ENCODE measurements at regions not wholly inside any gene's neighbourhood (a gene's known extent, or its start where the extent isn't known, plus 50 kb on each side); places are given as distances from the start of the nearest gene placed in this dataset.

GRCh38 chr5:35325836-35326235 lies 95.5 kb upstream of the PRLR start:
- WGBS, result 73% methylated on average over 3 of the region's 3 CpGs
- Histone ChIP-seq H3K27ac (ENCODE audit: low read depth) (no peak overlapping the region), H3K4me1 (ENCODE audit: insufficient read depth) (no peaks in the 10 kb centered on the region), H3K4me3 (ENCODE audit: low read depth, low read length) (no peak overlapping the region), H3K36me3 (ENCODE audit: insufficient read depth) (no peaks in the 10 kb centered on the region)
- DNase-seq (ENCODE audit: extremely low spot score), result no peak

GRCh38 chr5:35324679-35325078 lies 94.4 kb upstream of the PRLR start:
- 95% methylated on average over 6 of the region's 6 CpGs for WGBS
- no peaks in the 10 kb centered on the region for H3K4me1 ChIP-seq (ENCODE audit: insufficient read depth)

GRCh38 chr5:35324201-35324600 lies 93.9 kb upstream of the PRLR start:
- DNase-seq (ENCODE audit: extremely low spot score), result no peak
- H3K4me1 ChIP-seq (ENCODE audit: insufficient read depth), result peaks cover 1% of the 10 kb centered on the region
- H3K36me3 ChIP-seq (ENCODE audit: insufficient read depth), result no peaks in the 10 kb centered on the region
- H3K4me3 ChIP-seq (ENCODE audit: low read depth, low read length), result no peak overlapping the region
- WGBS, result 88% methylated on average over 4 of the region's 4 CpGs
- H3K27ac ChIP-seq (ENCODE audit: low read depth), result no peak overlapping the region

More at GRCh38 chr5:35324679-35325078, 94.4 kb upstream of the PRLR start:
- no peak for DNase-seq (ENCODE audit: extremely low spot score)
- H3K27ac ChIP-seq (ENCODE audit: low read depth), result no peak overlapping the region
- H3K4me3 ChIP-seq (ENCODE audit: low read depth, low read length), result no peak overlapping the region
- H3K36me3 ChIP-seq (ENCODE audit: insufficient read depth), result no peaks in the 10 kb centered on the region

GRCh38 chr5:35320029-35320428 lies 89.7 kb upstream of the PRLR start:
- H3K4me1 ChIP-seq (ENCODE audit: insufficient read depth), result peaks cover 1% of the 10 kb centered on the region
- H3K4me3 ChIP-seq (ENCODE audit: low read depth, low read length), result no peak overlapping the region
- no peaks in the 10 kb centered on the region for H3K36me3 ChIP-seq (ENCODE audit: insufficient read depth)
- DNase-seq (ENCODE audit: extremely low spot score), result no peak
- 78% methylated on average over 3 of the region's 3 CpGs for WGBS
- H3K27ac ChIP-seq (ENCODE audit: low read depth), result no peak overlapping the region

- WGBS, result 57% methylated on average over 4 of the region's 4 CpGs
- Histone ChIP-seq H3K36me3 (ENCODE audit: insufficient read depth) (no peaks in the 10 kb centered on the region), H3K4me3 (ENCODE audit: low read depth, low read length) (no peak overlapping the region), H3K4me1 (ENCODE audit: insufficient read depth) (peaks cover 1% of the 10 kb centered on the region), H3K27ac (ENCODE audit: low read depth) (no peak overlapping the region)
- DNase-seq (ENCODE audit: extremely low spot score), result no peak
Measured at GRCh38 chr5:35319333-35320002, 89.2 kb upstream of the PRLR start.

- H3K4me3 ChIP-seq (ENCODE audit: low read depth, low read length), result no peak overlapping the region
- DNase-seq (ENCODE audit: extremely low spot score), result no peak
- 91% methylated on average over 2 of the region's 2 CpGs for WGBS
- no peaks in the 10 kb centered on the region for H3K36me3 ChIP-seq (ENCODE audit: insufficient read depth)
- peaks cover 1% of the 10 kb centered on the region for H3K4me1 ChIP-seq (ENCODE audit: insufficient read depth)
- no peak overlapping the region for H3K27ac ChIP-seq (ENCODE audit: low read depth)
Measured at GRCh38 chr5:35317586-35317985, 87.3 kb upstream of the PRLR start.

- 91% methylated on average over 4 of the region's 4 CpGs for WGBS
- Histone ChIP-seq H3K36me3 (ENCODE audit: insufficient read depth) (no peaks in the 10 kb centered on the region), H3K4me3 (ENCODE audit: low read depth, low read length) (no peak overlapping the region), H3K4me1 (ENCODE audit: insufficient read depth) (peaks cover 1% of the 10 kb centered on the region), H3K27ac (ENCODE audit: low read depth) (no peak overlapping the region)
- no peak for DNase-seq (ENCODE audit: extremely low spot score)
Measured at GRCh38 chr5:35316611-35317274, 86.5 kb upstream of the PRLR start.

- Histone ChIP-seq H3K4me1 (ENCODE audit: insufficient read depth) (no peaks in the 10 kb centered on the region), H3K4me3 (ENCODE audit: low read depth, low read length) (no peak overlapping the region), H3K27ac (ENCODE audit: low read depth) (no peak overlapping the region), H3K36me3 (ENCODE audit: insufficient read depth) (no peaks in the 10 kb centered on the region)
- DNase-seq (ENCODE audit: extremely low spot score), result no peak
- 18% methylated on average over 2 of the region's 2 CpGs for WGBS
Measured at GRCh38 chr5:35313291-35313690, 83.0 kb upstream of the PRLR start.

- 89% methylated on average over 1 of the region's 1 CpG for WGBS
- no peaks in the 10 kb centered on the region for H3K36me3 ChIP-seq (ENCODE audit: insufficient read depth)
- no peak for DNase-seq (ENCODE audit: extremely low spot score)
- H3K27ac ChIP-seq (ENCODE audit: low read depth), result no peak overlapping the region
- H3K4me1 ChIP-seq (ENCODE audit: insufficient read depth), result no peaks in the 10 kb centered on the region
- no peak overlapping the region for H3K4me3 ChIP-seq (ENCODE audit: low read depth, low read length)
Measured at GRCh38 chr5:35312267-35312666, 82.0 kb upstream of the PRLR start.

GRCh38 chr5:35309365-35310130 lies 79.3 kb upstream of the PRLR start:
- Histone ChIP-seq H3K4me3 (ENCODE audit: low read depth, low read length) (no peak overlapping the region), H3K36me3 (ENCODE audit: insufficient read depth) (no peaks in the 10 kb centered on the region), H3K27ac (ENCODE audit: low read depth) (no peak overlapping the region), H3K4me1 (ENCODE audit: insufficient read depth) (no peaks in the 10 kb centered on the region)
- DNase-seq (ENCODE audit: extremely low spot score), result no peak
- 71% methylated on average over 7 of the region's 7 CpGs for WGBS

GRCh38 chr5:35308421-35308820 lies 78.1 kb upstream of the PRLR start:
- Histone ChIP-seq H3K27ac (ENCODE audit: low read depth) (no peak overlapping the region), H3K36me3 (ENCODE audit: insufficient read depth) (no peaks in the 10 kb centered on the region), H3K4me3 (ENCODE audit: low read depth, low read length) (no peak overlapping the region), H3K4me1 (ENCODE audit: insufficient read depth) (no peaks in the 10 kb centered on the region)
- 56% methylated on average over 2 of the region's 2 CpGs for WGBS
- DNase-seq (ENCODE audit: extremely low spot score), result no peak

GRCh38 chr5:35306716-35307365 lies 76.6 kb upstream of the PRLR start:
- Histone ChIP-seq H3K36me3 (ENCODE audit: insufficient read depth) (no peaks in the 10 kb centered on the region), H3K4me1 (ENCODE audit: insufficient read depth) (no peaks in the 10 kb centered on the region), H3K4me3 (ENCODE audit: low read depth, low read length) (no peak overlapping the region), H3K27ac (ENCODE audit: low read depth) (no peak overlapping the region)
- DNase-seq (ENCODE audit: extremely low spot score), result no peak
- 84% methylated on average over 1 of the region's 1 CpG for WGBS

GRCh38 chr5:35305336-35306020 lies 75.2 kb upstream of the PRLR start:
- no peaks in the 10 kb centered on the region for H3K4me1 ChIP-seq (ENCODE audit: insufficient read depth)

More at GRCh38 chr5:35305336-35306020, 75.2 kb upstream of the PRLR start:
- no peak overlapping the region for H3K4me3 ChIP-seq (ENCODE audit: low read depth, low read length)
- WGBS, result 82% methylated on average over 2 of the region's 2 CpGs
- no peak overlapping the region for H3K27ac ChIP-seq (ENCODE audit: low read depth)
- no peak for DNase-seq (ENCODE audit: extremely low spot score)
- no peaks in the 10 kb centered on the region for H3K36me3 ChIP-seq (ENCODE audit: insufficient read depth)

All from urinary bladder (tissue), 3 donors.